Natural killer cell treated with Interleukin-12 subunit alpha and Interleukin-12 subunit beta and Interleukin-15 and Interleukin-18, amount 100 ng/mL, for 72 hours (primary cell): ENCODE measurements at regions not wholly inside any gene's neighbourhood (a gene's known extent, or its start where the extent isn't known, plus 50 kb on each side); places are given as distances from the start of the nearest gene placed in this dataset.
"Not testable (repeated sequence)": the region's sequence is repeated elsewhere in the genome, so short reads cannot be mapped to it uniquely, and the experiment has no call there.

Source experiments
- ATAC-seq, 2 donors: fragments of 150-1000 bp; cut with Tn5 transposase in 1 of 2; sonication (Bioruptor Pico), chemical (Tn5 transposase) in 1 of 2; 2 replicates each; pipeline ENCODE4 v1.10.0; 2021
- DNase-seq: peaks from one replicate; pipeline ENCODE4 v3.0.0; 2022; ENCODE audit warnings: low spot score
- H3K27ac Mint-ChIP-seq, 2 donors: 1 replicate in 1 of 2; 2 replicates in 1 of 2; pipeline ENCODE4 v1.8.0; 2022; ENCODE audit warnings: mixed read lengths in 2 of 2, mild to moderate bottlenecking in 1 of 2, moderate library complexity in 1 of 2
- H3K27me3 Mint-ChIP-seq, 2 donors: 1 replicate in 1 of 2; 2 replicates in 1 of 2; pipeline ENCODE4 v1.8.0; 2022; ENCODE audit warnings: mixed read lengths in 2 of 2
- H3K36me3 Mint-ChIP-seq: one replicate; pipeline ENCODE4 v1.8.0; 2022; ENCODE audit warnings: mixed read lengths
- H3K4me1 Mint-ChIP-seq, 2 donors: 1 replicate in 1 of 2; 2 replicates in 1 of 2; pipeline ENCODE4 v1.8.0; 2022; ENCODE audit warnings: low read depth in 2 of 2, mixed read lengths in 2 of 2, mild to moderate bottlenecking in 1 of 2
- H3K4me3 Mint-ChIP-seq: one replicate; pipeline ENCODE4 v1.8.0; 2022; ENCODE audit warnings: mixed read lengths
- H3K9me3 Mint-ChIP-seq: 2 replicates; pipeline ENCODE4 v1.8.0; 2022; ENCODE audit warnings: mixed read lengths

- peaks cover 23 to 43% of the 10 kb centered on the region in 2 donors for H3K27me3 Mint-ChIP-seq
- no peaks in the 10 kb centered on the region for H3K4me1 Mint-ChIP-seq
- no peak for ATAC-seq
Observed at GRCh38 chr2:95674186-95674585, 82.4 kb downstream of the TRIM43 start.

DNA sequence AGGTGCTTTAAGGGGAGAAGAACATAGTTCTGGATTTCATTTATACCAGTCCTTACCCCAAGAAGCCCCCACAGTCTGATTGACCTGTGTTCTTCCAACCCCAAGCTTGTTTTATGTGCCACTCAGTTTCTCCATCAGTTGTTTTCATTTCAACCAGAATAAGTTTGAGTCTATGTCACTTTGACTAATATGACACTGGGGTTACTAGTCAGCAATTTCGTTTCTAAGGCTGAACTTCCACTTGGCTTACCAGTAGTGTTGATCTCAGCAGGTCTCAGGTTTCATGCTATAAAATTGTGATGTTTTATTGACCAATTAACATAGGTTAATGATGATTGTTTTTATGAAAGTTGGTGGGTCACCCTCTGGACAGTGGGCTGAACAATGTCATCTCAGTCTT is 84.8 kb downstream of the TRIM43 start:
- not testable (repeated sequence) for DNase-seq, H3K27ac Mint-ChIP-seq, ATAC-seq, H3K36me3 Mint-ChIP-seq, H3K9me3 Mint-ChIP-seq, H3K4me1 Mint-ChIP-seq, H3K4me3 Mint-ChIP-seq
- H3K27me3 Mint-ChIP-seq = peaks cover 28 to 44% of the 10 kb centered on the region in 2 donors

More at GRCh38 chr2:95674186-95674585, 82.4 kb downstream of the TRIM43 start:
- no peak for DNase-seq
- Mint-ChIP-seq H3K36me3 (no peaks in the 10 kb centered on the region), H3K9me3 (no peaks in the 10 kb centered on the region), H3K4me3 (no peak overlapping the region), H3K27ac (no peak overlapping the region)

- Mint-ChIP-seq H3K4me1 (peaks cover 0 to under 1% of the 10 kb centered on the region in 2 donors), H3K36me3 (no peaks in the 10 kb centered on the region), H3K4me3 (no peak overlapping the region), H3K27me3 (peaks cover 30 to 48% of the 10 kb centered on the region in 2 donors), H3K9me3 (no peaks in the 10 kb centered on the region), H3K27ac (no peak overlapping the region)
- ATAC-seq (no peak), DNase-seq (no peak)
Observed at GRCh38 chr2:95677346-95677745, 85.5 kb downstream of the TRIM43 start.

- not testable (repeated sequence) for ATAC-seq, H3K4me3 Mint-ChIP-seq
Observed at GRCh38 chr2:95677833-95678232, 86.0 kb downstream of the TRIM43 start.

GRCh38 chr2:95681158-95681557 is 89.4 kb downstream of the TRIM43 start:
- not testable (repeated sequence) for H3K4me1 Mint-ChIP-seq, DNase-seq, H3K4me3 Mint-ChIP-seq, ATAC-seq, H3K27ac Mint-ChIP-seq, H3K36me3 Mint-ChIP-seq, H3K9me3 Mint-ChIP-seq
- peaks cover 29 to 44% of the 10 kb centered on the region in 2 donors for H3K27me3 Mint-ChIP-seq

More at GRCh38 chr2:95677833-95678232, 86.0 kb downstream of the TRIM43 start:
- H3K27ac Mint-ChIP-seq, DNase-seq, H3K9me3 Mint-ChIP-seq, H3K4me1 Mint-ChIP-seq, H3K36me3 Mint-ChIP-seq: not testable (repeated sequence)
- peaks cover 35 to 53% of the 10 kb centered on the region in 2 donors for H3K27me3 Mint-ChIP-seq

GRCh38 chr2:95681589-95682081 is 89.8 kb downstream of the TRIM43 start:
- DNase-seq, H3K4me1 Mint-ChIP-seq, H3K4me3 Mint-ChIP-seq, H3K27ac Mint-ChIP-seq, ATAC-seq, H3K36me3 Mint-ChIP-seq, H3K9me3 Mint-ChIP-seq: not testable (repeated sequence)
- H3K27me3 Mint-ChIP-seq = peaks cover 28 to 43% of the 10 kb centered on the region in 2 donors

- H3K9me3 Mint-ChIP-seq, H3K36me3 Mint-ChIP-seq, DNase-seq, ATAC-seq, H3K4me3 Mint-ChIP-seq, H3K4me1 Mint-ChIP-seq, H3K27ac Mint-ChIP-seq: not testable (repeated sequence)
- peaks cover 33 to 55% of the 10 kb centered on the region in 2 donors for H3K27me3 Mint-ChIP-seq
Observed at GRCh38 chr2:95682889-95683517, 91.2 kb downstream of the TRIM43 start.

- Mint-ChIP-seq H3K27me3 (peaks cover 24 to 38% of the 10 kb centered on the region in 2 donors), H3K4me1 (peaks cover 0 to 5% of the 10 kb centered on the region in 2 donors), H3K27ac (no peak overlapping the region), H3K4me3 (no peak overlapping the region), H3K9me3 (no peaks in the 10 kb centered on the region), H3K36me3 (no peaks in the 10 kb centered on the region)
- ATAC-seq = no peak
- no peak for DNase-seq
Observed at GRCh38 chr2:95685513-95685912, 93.7 kb downstream of the TRIM43 start.

GRCh38 chr2:95686056-95686825 is 94.4 kb downstream of the TRIM43 start:
- not testable (repeated sequence) for DNase-seq, H3K27ac Mint-ChIP-seq, ATAC-seq, H3K36me3 Mint-ChIP-seq, H3K4me3 Mint-ChIP-seq, H3K4me1 Mint-ChIP-seq, H3K9me3 Mint-ChIP-seq
- peaks cover 24 to 38% of the 10 kb centered on the region in 2 donors for H3K27me3 Mint-ChIP-seq

DNA sequence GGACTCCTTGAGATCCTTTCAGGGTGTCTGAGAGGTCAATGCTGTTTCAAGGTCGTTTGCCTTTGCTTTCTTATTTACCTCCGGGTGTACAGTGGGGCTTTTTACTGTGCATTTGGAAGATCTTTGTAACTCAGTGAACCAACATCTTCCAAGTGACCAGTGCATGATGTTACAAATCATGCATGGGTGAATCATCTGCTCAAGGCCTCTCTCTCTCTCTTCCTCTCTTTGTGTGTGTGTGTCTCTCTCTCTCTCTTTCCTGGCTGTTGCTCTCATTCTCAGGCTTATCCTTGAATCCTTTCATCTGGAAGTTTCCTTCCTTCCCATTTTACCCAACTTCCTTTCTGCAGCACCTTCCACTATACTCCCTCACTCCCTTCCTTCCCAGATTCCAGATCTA is 96.1 kb downstream of the TRIM43 start:
- DNase-seq, H3K4me3 Mint-ChIP-seq, H3K27ac Mint-ChIP-seq, H3K9me3 Mint-ChIP-seq, H3K36me3 Mint-ChIP-seq, ATAC-seq, H3K4me1 Mint-ChIP-seq: not testable (repeated sequence)
- H3K27me3 Mint-ChIP-seq = peaks cover 17 to 29% of the 10 kb centered on the region in 2 donors

DNA sequence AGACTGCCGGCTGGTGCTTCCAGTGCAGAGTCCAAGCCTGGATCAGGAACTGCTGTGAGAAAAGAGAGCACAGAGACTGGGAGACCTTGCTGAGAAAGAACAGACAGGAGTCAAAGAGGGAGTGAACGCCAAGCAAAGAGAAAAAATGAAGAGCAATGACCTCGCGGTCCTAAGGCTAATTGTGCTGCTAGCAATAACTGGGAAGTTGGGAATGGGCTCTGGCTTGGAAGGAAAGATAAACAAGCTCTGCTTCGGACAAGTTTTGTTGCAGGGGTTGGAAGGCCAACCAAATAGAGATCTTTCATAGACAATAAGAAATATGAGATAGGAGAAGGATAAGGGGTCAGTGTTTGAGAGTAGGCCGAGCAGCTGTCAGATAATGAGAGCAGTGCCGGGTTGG is 99.4 kb downstream of the TRIM43 start:
- H3K27ac Mint-ChIP-seq, DNase-seq, H3K36me3 Mint-ChIP-seq, H3K9me3 Mint-ChIP-seq, H3K4me1 Mint-ChIP-seq, ATAC-seq, H3K4me3 Mint-ChIP-seq: not testable (repeated sequence)
- H3K27me3 Mint-ChIP-seq = peaks cover 24 to 25% of the 10 kb centered on the region in 2 donors

DNA sequence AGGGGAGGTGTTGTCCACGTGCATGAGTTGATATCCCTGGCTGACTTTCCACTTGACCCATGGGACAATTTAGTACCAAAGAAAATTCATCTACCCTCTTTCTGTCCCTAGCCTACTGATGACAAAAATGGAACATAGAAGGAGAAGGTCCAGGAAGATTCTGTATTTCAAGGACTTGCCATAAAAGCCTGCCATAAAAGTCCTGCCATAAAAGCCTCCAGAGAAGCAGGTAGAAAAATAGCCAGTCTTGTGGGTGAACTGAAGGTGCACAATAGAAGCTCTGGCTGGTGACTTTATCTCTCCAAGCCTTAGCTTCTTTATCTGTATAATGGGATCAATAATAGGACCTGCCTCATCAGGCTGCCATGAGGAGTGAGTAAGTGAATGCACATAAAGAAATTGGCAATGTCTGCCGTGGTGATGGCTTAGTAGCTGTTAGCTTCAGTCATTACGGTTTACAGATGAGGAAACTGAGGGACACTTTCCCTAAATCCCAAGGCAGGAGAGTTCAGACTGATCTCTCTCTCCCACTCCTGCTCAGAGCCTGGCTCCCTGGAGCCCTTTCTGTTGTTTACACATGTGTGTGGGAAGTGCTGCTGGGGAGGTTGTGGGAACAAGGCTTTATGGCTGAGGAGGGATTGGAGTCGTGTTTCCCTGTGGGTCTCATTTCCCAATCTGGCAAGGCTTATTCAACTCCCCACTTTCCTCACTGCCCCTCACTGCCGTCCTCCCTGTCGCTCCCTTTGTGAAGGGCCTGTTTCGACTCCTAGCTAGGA is 101.5 kb downstream of the TRIM43 start:
- DNase-seq, H3K9me3 Mint-ChIP-seq, H3K4me1 Mint-ChIP-seq, H3K27ac Mint-ChIP-seq, ATAC-seq, H3K4me3 Mint-ChIP-seq, H3K36me3 Mint-ChIP-seq: not testable (repeated sequence)
- H3K27me3 Mint-ChIP-seq = peaks cover 26 to 31% of the 10 kb centered on the region in 2 donors

- H3K27ac Mint-ChIP-seq = no peak overlapping the region
- ATAC-seq = no peak
- DNase-seq = no peak
- no peaks in the 10 kb centered on the region for H3K9me3 Mint-ChIP-seq
- peaks cover 30 to 36% of the 10 kb centered on the region in 2 donors for H3K27me3 Mint-ChIP-seq
- H3K4me1 Mint-ChIP-seq = no peaks in the 10 kb centered on the region
- H3K36me3 Mint-ChIP-seq = no peaks in the 10 kb centered on the region
- no peak overlapping the region for H3K4me3 Mint-ChIP-seq
Observed at GRCh38 chr2:95695613-95696012, 103.8 kb downstream of the TRIM43 start.
